Sigmoid colon (tissue), 6 donors: ENCODE measurements at regions not wholly inside any gene's neighbourhood (a gene's known extent, or its start where the extent isn't known, plus 50 kb on each side); places are given as distances from the start of the nearest gene placed in this dataset.
A peak's percentile ranks its signal among the peaks of the same experiment; 100 is the strongest.

Experiments
- DNase-seq: peaks from one replicate; pipeline ENCODE4 v3.0.0-alpha.2; 2019
- H3K27ac ChIP-seq, 4 donors: fragments of 200-600 bp; sonication (generic); one replicate each; pipeline ENCODE4 v1.5.1; 2016 to 2019; ENCODE audit warnings: mild to moderate bottlenecking in 1 of 4
- H3K27me3 ChIP-seq, 3 donors: fragments of 200-600 bp; sonication (generic); one replicate each; pipeline ENCODE4 v1.5.1; 2019; ENCODE audit warnings: mild to moderate bottlenecking in 1 of 3
- H3K36me3 ChIP-seq, 4 donors: fragments of 200-600 bp; sonication (generic); one replicate each; pipeline ENCODE4 v1.5.1; 2016 to 2019
- H3K4me1 ChIP-seq, 4 donors: fragments of 200-600 bp; sonication (generic); one replicate each; pipeline ENCODE4 v1.5.1; 2017 to 2019
- H3K4me3 ChIP-seq, 4 donors: fragments of 200-600 bp; sonication (generic); one replicate each; pipeline ENCODE4 v1.5.1; 2017 to 2019; ENCODE audit warnings: mild to moderate bottlenecking in 2 of 4, moderate library complexity in 1 of 4
- H3K9me3 ChIP-seq, 4 donors: fragments of 200-600 bp in 3 of 4; sonication (generic) in 3 of 4; one replicate each; pipeline versions ENCODE4 v1.5.1 to v1.6.1; 2013 to 2019
- CTCF ChIP-seq, 4 experiments: fragments of 450-650 bp in 3 of 4; fragments of 200-600 bp in 1 of 4; IDR thresholded peaks; one replicate each; pipeline ENCODE4 v1.5.1; 2016 to 2019; ENCODE audit warnings: antibody characterized with exemption in 4 of 4, mild to moderate bottlenecking in 3 of 4, moderate library complexity in 2 of 4
- EP300 ChIP-seq, 4 donors: sonication (generic); formaldehyde crosslinking; IDR thresholded peaks; one replicate each; pipeline ENCODE4 v1.6.1; 2017; ENCODE audit warnings: antibody characterized with exemption in 4 of 4
- POLR2A ChIP-seq, 2 donors: fragments of 450-650 bp; IDR thresholded peaks; one replicate each; pipeline ENCODE4 v1.6.1; 2016; ENCODE audit warnings: antibody characterized with exemption in 2 of 2, mild to moderate bottlenecking in 2 of 2, moderate library complexity in 2 of 2
- POLR2AphosphoS5 ChIP-seq, 4 donors: sonication (generic); formaldehyde crosslinking; IDR thresholded peaks; one replicate each; pipeline ENCODE4 v1.6.1; 2017; ENCODE audit warnings: antibody characterized with exemption in 4 of 4
- WGBS, 2 donors: extraction: QIAGEN DNeasy Blood & Tissue Kit; methylation state at CpG; one replicate each; pipeline ENCODE4 v1.1.7; 2013; 5-methylcytosine and 5-hydroxymethylcytosine counted together
- intact Hi-C: fragments of 100-400 bp; cut with DNase I; formaldehyde crosslinking; loops from one replicate; pipeline ENCODE4 v1.15.1; 2023
- donor health status: healthy with polysubstance abuse.
- donor health status: healthy.

GRCh38 chrX:13507893-13508292 lies 61.5 kb upstream of the EGFL6 start:
- no peak for DNase-seq
- Histone ChIP-seq H3K4me1 (peaks cover 0 to 3% (median 0%) of the 10 kb centered on the region in 4 donors), H3K36me3 (no peaks in the 10 kb centered on the region), H3K27ac (no peak overlapping the region), H3K4me3 (no peak overlapping the region), H3K27me3 (peaks cover 0 to 4% (median 0%) of the 10 kb centered on the region in 3 donors), H3K9me3 (no peaks in the 10 kb centered on the region)
- intact Hi-C loops: loop anchor here (2.0 to 10.0 kb wide), 3 partner anchors 137 to 525 kb away; no protein-coding TSS in a partner anchor
- WGBS, 2 donors: 88 to 94% methylated on average over 2 of the region's 2 CpGs
- TF ChIP-seq POLR2A (IDR thresholded peaks at IDR 0.05): no peak
- TF ChIP-seq EP300 (IDR thresholded peaks at IDR 0.05): no peak
- no peak for TF ChIP-seq CTCF (IDR thresholded peaks at IDR 0.05)
- no peak for TF ChIP-seq POLR2AphosphoS5 (IDR thresholded peaks at IDR 0.05)

- Histone ChIP-seq H3K27me3 (peaks cover 0 to 4% (median 0%) of the 10 kb centered on the region in 3 donors), H3K27ac (no peak overlapping the region), H3K36me3 (no peaks in the 10 kb centered on the region), H3K9me3 (no peaks in the 10 kb centered on the region), H3K4me3 (no peak overlapping the region), H3K4me1 (peaks cover 0 to 3% (median 0%) of the 10 kb centered on the region in 4 donors)
- no peak for DNase-seq
- 9 to 10% methylated on average over 5 of the region's 5 CpGs for WGBS, 2 donors
- TF ChIP-seq POLR2AphosphoS5 (IDR thresholded peaks at IDR 0.05): no peak
- peak; percentile 36 to 57 (median 49) for TF ChIP-seq CTCF (IDR thresholded peaks at IDR 0.05)
- no peak for TF ChIP-seq POLR2A (IDR thresholded peaks at IDR 0.05)
- no peak for TF ChIP-seq EP300 (IDR thresholded peaks at IDR 0.05)
- intact Hi-C loops: loop anchor here (2.0 to 10.0 kb wide), 3 partner anchors 138 to 526 kb away; no protein-coding TSS in a partner anchor
Measured at GRCh38 chrX:13506574-13506973, 62.8 kb upstream of the EGFL6 start.

- TF ChIP-seq POLR2AphosphoS5 (IDR thresholded peaks at IDR 0.05) (no peak), CTCF (IDR thresholded peaks at IDR 0.05) (no peak), EP300 (IDR thresholded peaks at IDR 0.05) (no peak), POLR2A (IDR thresholded peaks at IDR 0.05) (no peak)
- intact Hi-C loops: loop anchor here (10.0 kb wide), 1 partner anchor 242 kb away; no protein-coding TSS in a partner anchor
- Histone ChIP-seq H3K4me1 (peaks cover 0 to 3% (median 0%) of the 10 kb centered on the region in 4 donors), H3K27me3 (peaks cover 0 to 4% (median 0%) of the 10 kb centered on the region in 3 donors), H3K9me3 (no peaks in the 10 kb centered on the region), H3K27ac (no peak overlapping the region), H3K4me3 (no peak overlapping the region), H3K36me3 (no peaks in the 10 kb centered on the region)
- DNase-seq: no peak
- 47 to 69% methylated on average over 2 of the region's 2 CpGs for WGBS, 2 donors
Measured at GRCh38 chrX:13502590-13502989, 66.8 kb upstream of the EGFL6 start.

GRCh38 chrX:13499736-13500135 lies 69.7 kb upstream of the EGFL6 start:
- Histone ChIP-seq H3K27ac (no peak overlapping the region), H3K4me1 (no peaks in the 10 kb centered on the region), H3K9me3 (no peaks in the 10 kb centered on the region), H3K4me3 (no peak overlapping the region), H3K36me3 (no peaks in the 10 kb centered on the region), H3K27me3 (peaks cover 0 to 4% (median 0%) of the 10 kb centered on the region in 3 donors)
- TF ChIP-seq EP300 (IDR thresholded peaks at IDR 0.05) (no peak), POLR2A (IDR thresholded peaks at IDR 0.05) (no peak), CTCF (IDR thresholded peaks at IDR 0.05) (no peak), POLR2AphosphoS5 (IDR thresholded peaks at IDR 0.05) (no peak)
- no peak for DNase-seq
- WGBS, 2 donors: 42 to 68% methylated on average over 2 of the region's 2 CpGs
- intact Hi-C loops: loop anchor here (10.0 kb wide), 1 partner anchor 245 kb away; no protein-coding TSS in a partner anchor

- H3K4me3 ChIP-seq: no peak overlapping the region
Measured at GRCh38 chrX:13498238-13498637, 71.2 kb upstream of the EGFL6 start.

More at GRCh38 chrX:13498238-13498637, 71.2 kb upstream of the EGFL6 start:
- Histone ChIP-seq H3K4me1 (no peaks in the 10 kb centered on the region), H3K9me3 (no peaks in the 10 kb centered on the region), H3K36me3 (no peaks in the 10 kb centered on the region), H3K27me3 (no peaks in the 10 kb centered on the region), H3K27ac (no peak overlapping the region)
- intact Hi-C loops: no loop called here
- no peak for DNase-seq
- 90% methylated on average over 2 of the region's 2 CpGs for WGBS, 2 donors
- no peak for TF ChIP-seq CTCF (IDR thresholded peaks at IDR 0.05)
- TF ChIP-seq EP300 (IDR thresholded peaks at IDR 0.05): no peak
- no peak for TF ChIP-seq POLR2A (IDR thresholded peaks at IDR 0.05)
